ENCODE measurements at regions not wholly inside any gene's neighbourhood (a gene's known extent, or its start where the extent isn't known, plus 50 kb on each side); places are given as distances from the start of the nearest gene placed in this dataset.
A peak's percentile ranks its signal among the peaks of the same experiment; 100 is the strongest.

- Histone ChIP-seq H3K27me3 (ENCODE audit: control insufficient read depth in 3 of 3, insufficient read depth in 3 of 3, low read length in 2 of 3) (no peaks in the 10 kb centered on the region), H3K27ac (ENCODE audit: low read depth in 1 of 2, low read length in 1 of 2) (no peak overlapping the region), H3K9ac (ENCODE audit: insufficient read depth in 1 of 2, low read length in 2 of 2) (no peak overlapping the region), H3K9me3 (ENCODE audit: control insufficient read depth in 4 of 4, insufficient read depth in 3 of 4, low read length in 3 of 4) (no peaks in the 10 kb centered on the region), H3K36me3 (ENCODE audit: control insufficient read depth in 4 of 4, insufficient read depth in 4 of 4, low read length in 4 of 4) (no peaks in the 10 kb centered on the region), H3K4me3 (no peak overlapping the region), H3K4me1 (ENCODE audit: control insufficient read depth in 5 of 5, insufficient read depth in 5 of 5, low read length in 5 of 5) (no peaks in the 10 kb centered on the region)
- no peak for TF ChIP-seq CTCF (IDR thresholded peaks at IDR 0.05; ENCODE audit: control extremely low read depth, extremely low read depth)
- WGBS, 2 donors: 88 to 89% methylated on average over 6 of the region's 6 CpGs
- ATAC-seq (ENCODE audit: insufficient read depth, low FRiP score): no peak
- DNase-seq: no peak
Observed at GRCh38 chr4:180817529-180817928, 1425.7 kb upstream of the TENM3 start.

GRCh38 chr4:180823108-180823507, 1420.1 kb upstream of the TENM3 start:
- DNase-seq (no peak), ATAC-seq (ENCODE audit: insufficient read depth, low FRiP score) (no peak)
- Histone ChIP-seq H3K9me3 (ENCODE audit: control insufficient read depth in 4 of 4, insufficient read depth in 3 of 4, low read length in 3 of 4) (peaks cover 0 to 3% (median 0%) of the 10 kb centered on the region in 4 donors), H3K36me3 (ENCODE audit: control insufficient read depth in 4 of 4, insufficient read depth in 4 of 4, low read length in 4 of 4) (no peaks in the 10 kb centered on the region), H3K27me3 (ENCODE audit: control insufficient read depth in 3 of 3, insufficient read depth in 3 of 3, low read length in 2 of 3) (no peaks in the 10 kb centered on the region), H3K4me3 (no peak overlapping the region), H3K27ac (ENCODE audit: low read depth in 1 of 2, low read length in 1 of 2) (no peak overlapping the region), H3K4me1 (ENCODE audit: control insufficient read depth in 5 of 5, insufficient read depth in 5 of 5, low read length in 5 of 5) (peaks cover 0 to 7% (median 1%) of the 10 kb centered on the region in 5 donors), H3K9ac (ENCODE audit: insufficient read depth in 1 of 2, low read length in 2 of 2) (no peak overlapping the region)
- WGBS, 2 donors: 39 to 49% methylated on average over 2 of the region's 2 CpGs
- no peak for TF ChIP-seq CTCF (IDR thresholded peaks at IDR 0.05; ENCODE audit: control extremely low read depth, extremely low read depth)

- WGBS, 2 donors: 64 to 75% methylated on average over 7 of the region's 7 CpGs
- Histone ChIP-seq H3K4me1 (ENCODE audit: control insufficient read depth in 5 of 5, insufficient read depth in 5 of 5, low read length in 5 of 5) (peaks cover 0 to 7% (median 1%) of the 10 kb centered on the region in 5 donors), H3K27ac (ENCODE audit: low read depth in 1 of 2, low read length in 1 of 2) (peak overlapping the region in 1 of 2 donors; percentile 30), H3K4me3 (no peak overlapping the region), H3K27me3 (ENCODE audit: control insufficient read depth in 3 of 3, insufficient read depth in 3 of 3, low read length in 2 of 3) (no peaks in the 10 kb centered on the region), H3K36me3 (ENCODE audit: control insufficient read depth in 4 of 4, insufficient read depth in 4 of 4, low read length in 4 of 4) (no peaks in the 10 kb centered on the region), H3K9me3 (ENCODE audit: control insufficient read depth in 4 of 4, insufficient read depth in 3 of 4, low read length in 3 of 4) (peaks cover 0 to 3% (median 0%) of the 10 kb centered on the region in 4 donors), H3K9ac (ENCODE audit: insufficient read depth in 1 of 2, low read length in 2 of 2) (peak overlapping the region; percentile 21 to 84)
- no peak for TF ChIP-seq CTCF (IDR thresholded peaks at IDR 0.05; ENCODE audit: control extremely low read depth, extremely low read depth)
- DNase-seq (peak; percentile 32 to 70 (median 67)), ATAC-seq (ENCODE audit: insufficient read depth, low FRiP score) (no peak)
Observed at GRCh38 chr4:180827232-180828009, 1415.8 kb upstream of the TENM3 start.
